GM12873 (cell line): ENCODE measurements at regions not wholly inside any gene's neighbourhood (a gene's known extent, or its start where the extent isn't known, plus 50 kb on each side); places are given as distances from the start of the nearest gene placed in this dataset.

Experiments
- CTCF ChIP-seq: IDR thresholded peaks from 2 replicates; pipeline ENCODE4 v1.5.1; 2012; ENCODE audit warnings: low read depth, mild to moderate bottlenecking, moderate library complexity, low read length, control low read depth; ENCODE audit not compliant: insufficient read depth; ENCODE audit errors: missing control alignments

- no peak for TF ChIP-seq CTCF
These were observed 279.5 kb upstream of the ASIC2 start for GRCh38 chr17:33572615-33573014.

DNA sequence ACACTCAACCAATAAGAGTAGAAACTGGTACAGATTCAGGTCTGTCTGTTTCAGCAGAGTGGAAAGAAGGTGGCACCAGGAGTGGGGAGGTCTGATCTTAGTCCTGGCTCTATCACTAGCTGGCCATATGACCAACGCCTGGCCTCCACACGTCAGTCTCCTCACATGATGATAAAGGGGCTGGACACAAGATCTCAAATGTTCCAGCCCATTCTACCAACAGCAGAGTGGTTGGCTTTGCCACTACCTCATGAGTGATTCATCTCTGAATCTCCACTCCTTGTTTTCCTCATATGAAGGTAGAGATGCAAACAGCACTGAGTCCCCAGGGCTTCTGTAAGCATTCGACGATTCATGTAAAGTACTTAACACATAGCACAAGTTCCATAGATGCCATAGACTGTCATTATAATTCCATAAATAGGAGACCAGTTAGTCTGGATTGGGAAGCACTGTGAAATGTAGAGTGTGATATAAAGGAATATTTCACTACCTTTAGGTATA is 281.9 kb upstream of the ASIC2 start:
- no peak for TF ChIP-seq CTCF

- TF ChIP-seq CTCF, result no peak
These were observed 287.1 kb upstream of the ASIC2 start for GRCh38 chr17:33580215-33580614.

- TF ChIP-seq CTCF, result no peak
These were observed 289.6 kb upstream of the ASIC2 start for GRCh38 chr17:33582661-33583060.

DNA sequence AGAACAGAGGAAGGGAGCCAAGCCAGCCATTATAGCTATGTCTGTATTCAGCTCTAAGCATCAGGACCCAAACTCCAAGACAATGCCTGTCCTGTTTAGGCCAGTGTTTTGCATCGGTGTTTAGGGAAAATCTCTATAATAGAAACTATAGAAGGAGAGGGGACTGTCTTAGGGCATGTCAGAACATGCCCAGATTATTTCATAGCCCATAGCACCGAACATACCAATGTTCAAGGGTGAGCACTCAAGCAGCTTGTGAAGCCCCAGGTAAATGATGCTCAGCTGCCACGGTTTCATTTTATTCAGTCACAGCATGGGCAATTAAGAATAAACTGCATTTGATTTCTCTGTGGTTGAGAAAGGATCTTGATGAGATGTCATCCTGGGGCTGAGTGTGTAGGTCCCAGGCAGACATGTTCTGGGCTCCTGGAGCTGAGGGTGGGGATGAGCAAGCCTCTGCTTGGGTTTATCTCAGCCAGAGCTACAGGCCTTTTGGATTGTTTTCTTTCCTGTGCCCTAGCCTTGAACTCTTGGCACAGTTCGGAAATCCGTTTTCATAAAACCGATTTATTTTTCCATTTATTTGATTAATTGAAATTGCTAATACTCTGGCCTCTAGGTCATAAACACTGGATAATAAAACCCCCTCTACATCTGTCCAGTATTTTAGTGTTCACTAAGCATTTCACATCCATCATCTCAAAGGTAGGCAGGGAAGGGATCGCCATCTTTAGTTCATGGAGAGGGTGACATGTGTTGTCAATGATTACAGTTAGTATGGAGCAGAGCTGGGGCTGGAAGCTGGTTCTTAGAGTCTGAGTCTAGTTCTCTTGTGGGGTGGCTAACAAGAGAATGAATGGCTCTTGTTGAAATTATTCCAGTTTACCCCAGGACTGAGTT is 290.7 kb upstream of the ASIC2 start:
- TF ChIP-seq CTCF, result no peak

- no peak for TF ChIP-seq CTCF
These were observed 300.9 kb upstream of the ASIC2 start for GRCh38 chr17:33593991-33594390.

DNA sequence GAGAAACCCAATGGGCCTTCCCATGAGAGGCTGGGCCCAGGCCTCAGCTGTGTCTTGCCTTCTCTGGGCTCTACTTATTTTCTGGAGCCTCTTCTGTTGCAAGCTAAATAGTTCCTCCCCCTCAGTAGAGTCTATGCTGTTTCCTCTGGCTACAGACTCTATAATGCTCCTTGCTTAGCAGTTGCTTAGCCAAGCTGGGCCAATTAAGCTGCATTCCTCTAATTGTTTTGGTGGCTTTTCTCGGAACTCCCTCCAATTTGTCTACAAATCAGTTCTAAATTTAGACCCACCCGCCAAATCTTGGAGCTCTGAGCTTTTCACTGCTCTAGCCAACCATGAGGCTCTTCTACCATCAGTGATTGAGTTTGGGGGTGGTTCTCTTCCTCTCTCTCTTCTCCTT is 302.7 kb upstream of the ASIC2 start:
- TF ChIP-seq CTCF, result no peak
